GM18499 (cell line): ENCODE measurements at regions not wholly inside any gene's neighbourhood (a gene's known extent, or its start where the extent isn't known, plus 50 kb on each side); places are given as distances from the start of the nearest gene placed in this dataset.
"Not testable (repeated sequence)": the region's sequence is repeated elsewhere in the genome, so short reads cannot be mapped to it uniquely, and the experiment has no call there.

ENCODE experiments used
- ATAC-seq: cut with Tn5 transposase; IDR thresholded peaks from one replicate; pipeline ENCODE4 v1.9.1; 2021; ENCODE audit warnings: moderate number of reproducible peaks; ENCODE audit not compliant: insufficient read depth, unreplicated experiment

DNA sequence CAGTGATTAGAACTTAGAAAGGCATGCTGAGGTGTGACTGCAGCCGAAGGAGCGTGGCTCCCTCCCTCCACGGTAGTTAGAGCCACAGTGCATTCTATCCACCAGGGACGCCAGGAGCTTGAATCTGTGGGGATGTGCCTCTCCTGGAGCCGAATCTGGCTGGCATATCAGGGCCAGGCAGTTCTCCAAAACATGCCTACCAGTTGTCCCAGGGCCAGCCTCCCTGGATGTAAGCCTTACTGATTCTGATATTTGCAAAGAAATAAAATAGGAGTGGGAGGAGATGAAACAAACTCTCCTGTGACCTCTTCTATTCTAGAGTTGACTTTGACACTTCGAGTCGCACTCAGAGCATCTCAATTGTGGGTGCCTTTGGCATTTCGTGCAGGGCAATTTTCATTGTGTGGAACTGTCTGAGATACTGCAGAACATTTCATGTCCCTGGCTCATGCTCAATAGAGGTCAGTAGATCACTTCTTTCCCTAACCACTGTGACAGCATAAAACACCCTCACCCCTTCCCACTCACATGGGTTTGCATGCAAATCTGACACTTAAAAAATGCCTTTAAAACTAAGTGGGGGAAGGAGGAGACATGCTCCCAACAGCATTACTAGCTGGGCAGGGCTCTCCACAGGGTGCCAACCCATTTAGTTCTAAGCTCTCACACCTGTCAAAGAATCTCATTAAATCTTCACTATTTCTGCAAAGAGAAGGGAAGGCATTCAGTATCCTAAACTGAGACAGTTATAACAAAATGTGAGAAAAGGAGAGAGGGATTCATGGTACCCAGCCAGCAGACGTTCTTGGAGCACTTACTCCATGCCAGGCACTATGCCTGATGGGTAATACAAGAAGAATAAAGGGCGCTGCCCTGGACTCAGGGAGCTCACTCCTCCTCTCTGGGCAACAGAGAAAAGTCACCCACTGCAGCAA is 378.9 kb downstream of the PREX1 start:
- ATAC-seq = no peak

DNA sequence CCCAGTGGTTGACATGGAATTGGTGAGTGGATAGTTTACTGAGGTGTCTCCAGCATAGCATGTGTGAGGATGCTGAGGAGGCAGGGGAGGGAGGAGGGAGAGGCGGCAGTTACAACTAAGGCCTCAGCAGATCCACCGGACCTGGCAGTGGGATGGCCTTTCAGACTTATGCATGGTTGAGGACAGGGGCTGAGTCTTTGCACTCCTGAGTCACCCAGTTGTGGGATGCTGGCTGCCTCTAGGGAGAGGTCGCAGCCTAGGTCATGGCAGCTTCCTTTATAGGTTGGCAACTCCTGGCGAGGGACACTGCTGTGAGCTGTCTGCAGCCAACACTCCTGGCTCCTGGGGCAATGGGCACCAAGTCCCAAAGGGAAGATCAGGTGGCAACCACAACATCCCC is 380.3 kb downstream of the PREX1 start:
- ATAC-seq = no peak

DNA sequence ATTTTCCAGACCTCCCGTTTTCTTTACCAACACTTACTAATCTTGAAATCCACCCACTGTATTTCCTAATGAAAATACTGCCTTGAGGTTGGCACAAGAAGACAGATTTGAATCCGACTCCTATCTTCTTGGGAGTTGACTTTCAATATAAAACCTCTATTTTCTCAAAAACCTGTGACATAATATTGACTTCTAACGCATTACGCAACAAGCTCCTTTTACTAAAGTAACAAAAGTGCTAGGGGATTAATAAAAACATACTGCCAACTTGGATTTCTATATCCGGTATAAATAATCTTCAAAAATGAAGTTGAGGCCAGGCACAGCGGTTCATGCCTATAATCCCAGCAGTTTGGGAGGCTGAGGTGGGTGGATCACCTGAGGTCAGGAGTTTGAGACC is 382.0 kb downstream of the PREX1 start:
- no peak for ATAC-seq

DNA sequence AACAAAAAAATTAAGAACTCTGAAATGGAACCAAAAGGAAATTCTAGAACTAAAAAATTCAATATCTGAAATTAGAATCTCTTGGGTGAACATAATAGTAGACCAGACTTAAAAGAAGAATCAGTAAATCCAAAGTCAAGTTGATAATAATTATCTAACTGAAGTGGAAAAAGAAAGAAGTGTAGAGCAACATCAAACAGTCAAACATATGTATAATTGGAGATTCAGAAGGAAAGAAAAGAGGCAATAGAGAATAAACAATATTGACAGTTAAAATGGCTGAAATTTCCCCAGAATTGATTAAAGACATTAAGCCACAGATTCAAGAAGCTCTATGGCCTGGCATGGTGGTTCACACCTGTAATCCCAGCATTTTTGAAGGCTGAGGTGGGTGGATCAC is 383.6 kb downstream of the PREX1 start:
- no peak for ATAC-seq

DNA sequence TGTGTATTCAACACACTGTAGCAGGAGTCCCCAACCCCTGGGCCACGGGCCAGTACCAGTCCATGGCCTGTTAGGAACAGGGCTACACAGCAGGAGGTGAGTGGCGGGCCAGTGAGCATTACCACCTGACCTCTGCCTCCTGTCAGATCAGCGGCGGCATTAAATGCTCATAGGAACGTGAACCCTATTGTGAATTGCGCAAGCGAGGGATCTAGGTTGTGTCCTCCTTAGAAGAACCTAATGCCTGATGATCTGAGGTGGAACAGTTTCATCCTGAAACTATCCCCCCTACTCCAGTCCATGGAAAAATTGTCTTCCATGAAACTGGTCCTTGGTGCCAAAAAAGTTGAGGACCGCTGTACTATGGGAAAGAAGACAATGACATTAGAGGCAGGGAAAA is 386.9 kb downstream of the PREX1 start:
- ATAC-seq = no peak

DNA sequence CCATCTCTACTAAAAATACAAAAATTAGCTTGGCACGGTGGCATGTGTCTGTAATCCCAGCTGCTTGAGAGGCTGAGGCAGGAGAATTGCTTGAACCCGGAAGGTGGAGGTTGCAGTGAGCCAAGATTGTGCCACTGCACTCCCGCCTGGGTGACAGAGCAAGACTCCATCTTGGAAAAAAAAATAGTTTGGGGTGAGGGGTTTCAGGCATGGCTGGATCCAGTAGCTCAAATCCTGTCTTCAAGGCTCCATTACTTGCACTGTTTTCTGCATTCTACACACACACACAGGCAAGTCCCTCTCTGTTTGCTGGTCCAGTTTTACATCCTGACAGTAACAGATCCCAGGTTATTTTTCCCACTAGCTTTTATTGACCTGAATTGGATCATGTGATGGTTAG is 387.5 kb downstream of the PREX1 start:
- not testable (repeated sequence) for ATAC-seq

DNA sequence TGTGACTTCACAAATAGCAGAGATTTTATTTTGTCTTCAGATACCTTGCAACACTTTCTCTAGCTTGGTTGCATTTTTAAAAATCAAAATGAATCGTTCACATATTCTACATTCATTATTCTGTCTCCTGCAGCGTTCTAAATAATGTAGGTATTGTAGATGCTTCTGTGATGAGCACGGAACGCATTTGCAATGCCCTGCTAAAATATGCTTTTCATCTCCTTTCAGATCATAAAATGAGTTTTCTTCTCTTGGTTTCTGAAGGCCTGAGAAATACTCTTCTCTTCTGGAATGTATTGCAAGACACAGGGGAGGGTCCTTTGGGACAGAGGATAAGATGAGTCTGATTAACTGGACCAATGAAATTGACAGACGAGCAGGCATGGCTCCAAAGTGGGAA is 390.7 kb downstream of the PREX1 start:
- no peak for ATAC-seq

DNA sequence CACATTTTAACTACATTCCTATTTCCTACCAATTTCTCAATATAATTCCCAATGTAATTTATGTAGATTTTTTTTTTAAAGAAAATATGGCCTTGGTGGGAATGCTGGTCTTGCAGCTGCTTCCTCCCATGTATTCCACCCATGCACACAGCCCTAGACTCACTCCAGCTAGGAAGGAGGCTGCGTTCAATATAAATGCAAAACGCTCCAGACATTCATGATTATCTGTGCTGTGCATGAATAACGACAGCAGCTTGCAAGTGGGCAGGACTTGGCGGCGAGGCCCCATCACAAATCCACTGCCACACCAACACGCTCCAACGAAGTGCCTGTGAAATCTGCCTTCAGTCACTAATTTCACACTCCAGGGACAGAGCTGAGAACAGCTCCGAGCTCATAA is 391.2 kb downstream of the PREX1 start:
- not testable (repeated sequence) for ATAC-seq

DNA sequence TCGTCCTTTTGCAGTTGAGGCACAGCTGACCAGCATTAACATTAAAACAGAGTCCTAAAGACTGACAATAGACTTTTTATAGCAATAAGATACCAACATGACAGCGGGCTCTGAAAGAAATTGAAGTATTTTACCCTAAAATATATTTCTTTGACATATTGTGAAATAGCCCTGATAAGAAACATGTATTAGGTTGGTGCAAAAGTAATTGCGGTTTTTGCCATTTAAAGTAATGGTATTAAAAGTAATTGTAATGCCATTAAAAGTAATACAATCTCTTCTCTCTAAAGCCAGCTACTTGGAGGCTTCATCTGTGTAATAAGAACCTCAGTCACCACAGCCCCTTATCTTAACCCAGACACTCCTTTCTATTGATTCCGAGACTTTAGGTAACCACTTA is 394.6 kb downstream of the PREX1 start:
- no peak for ATAC-seq

DNA sequence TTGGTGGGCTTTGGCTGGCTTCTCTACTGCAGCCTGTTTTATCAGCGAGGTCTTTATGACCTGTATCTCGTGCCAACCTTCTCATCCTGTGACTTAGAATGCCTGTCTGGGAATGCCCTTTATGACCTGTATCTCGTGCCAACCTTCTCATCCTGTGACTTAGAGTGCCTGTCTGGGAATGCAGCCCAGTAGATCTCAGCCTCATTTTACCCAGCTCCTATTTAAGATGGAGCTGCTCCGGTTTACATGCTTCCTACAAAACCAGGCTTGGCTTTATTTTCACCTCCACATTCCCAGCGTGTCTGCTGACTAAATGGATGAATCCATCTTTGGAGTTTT is 395.3 kb downstream of the PREX1 start:
- no peak for ATAC-seq

DNA sequence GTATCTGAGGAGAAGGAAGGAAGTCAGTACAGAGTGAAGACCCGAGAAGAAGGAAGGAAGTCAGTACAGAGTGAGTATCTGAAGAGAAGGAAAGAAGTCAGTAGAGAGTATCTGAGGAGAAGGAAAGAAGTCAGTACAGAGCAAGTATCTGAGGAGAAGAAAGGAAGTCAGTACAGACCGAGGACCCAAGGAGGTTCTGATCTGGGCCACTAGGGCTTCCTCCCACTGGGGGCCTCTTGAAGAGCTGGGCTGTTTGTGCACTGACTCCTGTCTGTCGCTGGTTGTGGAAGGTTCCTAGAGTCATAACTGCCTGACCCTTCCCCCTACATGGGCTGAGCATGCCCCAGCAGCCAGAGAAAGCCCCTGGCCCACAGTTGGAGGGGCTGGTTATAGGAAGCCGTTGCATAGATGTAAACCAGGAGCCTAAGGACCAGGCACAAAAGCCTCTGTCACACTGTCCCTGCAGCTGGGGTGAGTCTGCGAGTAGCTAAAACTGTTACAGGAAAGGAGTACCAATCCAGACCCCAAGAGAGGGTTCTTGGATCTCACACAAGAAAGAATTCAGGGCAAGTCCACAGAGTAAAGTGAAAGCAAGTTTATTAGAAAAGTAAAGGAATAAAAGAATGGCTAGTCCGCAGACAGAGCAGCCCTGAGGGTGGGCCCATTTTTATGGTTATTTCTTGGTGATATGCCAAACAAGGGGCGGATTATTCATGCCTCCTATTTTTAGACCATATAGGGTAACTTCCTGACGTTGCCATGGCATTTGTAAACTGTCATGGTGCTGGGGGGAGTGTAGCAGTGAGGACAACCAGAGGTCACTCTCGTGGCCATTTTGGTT is 395.9 kb downstream of the PREX1 start:
- ATAC-seq = no peak

DNA sequence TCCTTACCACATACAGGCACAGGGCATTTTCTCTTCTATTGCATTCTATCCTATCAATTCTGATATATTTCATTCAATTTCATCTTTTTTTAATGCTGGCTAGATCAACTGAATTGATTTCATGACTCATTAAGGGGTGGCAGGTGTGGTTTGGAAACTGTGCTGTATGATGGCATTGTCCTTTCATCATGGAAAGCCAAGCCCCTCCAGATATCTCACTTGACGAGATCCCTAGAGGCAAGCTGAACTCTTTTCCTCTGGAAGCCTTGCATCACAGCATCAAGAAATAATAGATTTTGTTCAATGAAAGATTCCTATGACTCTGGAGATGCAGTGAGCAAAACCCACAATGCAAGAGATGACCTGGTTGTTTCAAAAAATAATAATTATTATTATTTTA is 401.2 kb downstream of the PREX1 start:
- ATAC-seq = no peak

DNA sequence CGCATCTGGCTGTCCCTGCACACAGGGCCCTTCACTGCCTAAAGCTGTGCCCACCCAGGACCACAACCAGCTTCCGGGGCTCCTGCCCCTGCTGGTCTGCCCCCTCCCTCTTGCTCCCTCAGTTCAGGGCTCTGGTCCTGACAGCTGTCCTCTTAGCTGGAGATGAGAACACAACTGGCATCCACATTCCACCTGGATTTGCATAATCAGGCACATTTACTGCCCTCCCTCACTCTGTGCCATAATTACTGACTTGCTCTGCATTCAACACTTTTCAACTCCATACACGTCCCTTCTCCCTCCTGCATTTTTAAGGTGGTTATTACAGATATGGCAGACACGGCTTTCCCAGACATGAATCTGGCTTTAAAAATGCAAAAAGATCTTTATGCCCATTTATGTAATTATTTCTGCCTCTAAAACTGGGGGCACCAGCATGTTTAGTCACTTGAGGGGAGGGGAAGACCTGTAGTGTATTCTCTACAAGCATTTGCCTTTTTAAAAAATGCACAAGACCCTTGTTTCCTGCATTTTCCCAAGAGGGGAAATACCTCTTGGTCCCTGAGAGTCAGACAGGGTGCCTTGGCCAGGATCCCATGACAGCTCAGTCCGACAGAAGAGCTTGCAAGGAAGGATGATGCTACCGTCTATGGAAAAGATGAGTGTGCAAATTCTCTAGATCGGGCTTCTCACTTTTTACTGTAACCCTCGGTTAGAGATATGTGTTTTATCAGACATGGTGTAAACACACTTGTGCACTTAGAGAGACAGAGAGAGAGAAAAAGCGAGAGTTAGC is 401.8 kb downstream of the PREX1 start:
- no peak for ATAC-seq

DNA sequence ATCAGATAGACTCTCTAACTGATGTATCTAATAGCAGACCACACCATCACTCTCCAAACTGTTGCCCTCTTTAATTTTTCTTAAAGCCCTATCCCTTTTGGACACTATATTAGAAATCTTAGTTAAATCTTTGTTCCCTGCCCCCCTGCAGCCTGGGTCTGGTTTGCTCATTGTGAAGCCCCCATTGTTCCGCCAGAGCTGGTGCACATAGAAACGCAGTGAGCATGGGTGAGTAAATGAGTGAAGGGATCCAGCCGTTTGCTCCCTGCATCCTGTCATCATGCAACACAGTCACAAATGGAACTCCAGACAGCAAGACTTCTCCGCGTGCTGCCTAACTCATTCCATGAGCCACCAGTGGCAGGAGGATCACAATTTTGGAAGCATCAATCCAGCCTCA is 402.5 kb downstream of the PREX1 start:
- ATAC-seq = no peak

DNA sequence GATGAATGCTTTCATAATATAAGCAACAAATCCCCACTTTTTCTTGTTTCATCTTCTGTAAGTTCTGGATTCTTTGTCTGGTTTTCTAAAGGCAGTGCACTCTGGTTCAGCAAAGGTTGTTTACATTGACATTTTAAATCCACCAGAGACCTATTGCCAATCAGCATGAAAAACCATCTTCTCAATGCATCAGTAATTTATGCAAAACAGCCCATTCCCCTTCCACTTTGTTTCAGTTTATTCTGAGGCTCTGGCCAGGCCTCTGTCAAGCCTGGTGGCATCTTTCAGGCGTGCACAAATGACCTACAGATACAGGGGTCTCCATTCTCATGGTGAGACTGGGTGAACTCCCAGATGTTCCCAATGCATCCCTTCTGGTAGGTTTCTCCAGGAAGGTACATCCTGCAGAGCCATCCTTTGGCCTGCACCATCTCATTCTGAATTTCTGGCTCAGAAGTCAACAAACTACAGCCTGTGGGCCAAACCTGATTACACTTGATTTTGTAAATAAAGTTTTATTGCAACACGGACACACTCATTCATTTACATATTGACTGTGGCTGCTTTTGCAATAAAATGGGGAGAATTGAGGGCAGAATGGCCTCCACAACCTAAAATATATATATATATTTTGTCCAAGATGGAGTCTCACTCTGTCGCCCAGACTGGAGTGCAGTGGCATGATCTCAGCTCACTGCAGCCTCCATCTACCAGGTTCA is 405.4 kb downstream of the PREX1 start:
- ATAC-seq = no peak

DNA sequence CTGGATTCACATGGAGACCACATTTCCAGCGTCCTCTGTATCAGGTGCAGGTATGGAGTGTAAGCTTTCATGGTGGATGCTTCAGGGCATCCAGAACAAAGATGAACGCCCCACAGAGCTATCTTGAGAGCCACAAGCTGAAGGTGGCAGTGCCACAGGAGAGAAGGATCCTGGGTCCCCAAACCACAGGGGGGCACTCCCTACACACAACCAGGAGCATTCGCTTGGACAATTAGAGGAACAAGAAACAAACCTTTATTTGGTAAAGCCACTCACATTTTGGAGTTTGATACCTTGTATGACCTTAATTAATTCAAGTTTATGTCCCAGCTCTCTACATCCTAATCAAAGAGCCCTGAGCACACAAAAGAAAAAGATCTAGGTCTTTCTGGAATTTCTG is 406.3 kb downstream of the PREX1 start:
- no peak for ATAC-seq

DNA sequence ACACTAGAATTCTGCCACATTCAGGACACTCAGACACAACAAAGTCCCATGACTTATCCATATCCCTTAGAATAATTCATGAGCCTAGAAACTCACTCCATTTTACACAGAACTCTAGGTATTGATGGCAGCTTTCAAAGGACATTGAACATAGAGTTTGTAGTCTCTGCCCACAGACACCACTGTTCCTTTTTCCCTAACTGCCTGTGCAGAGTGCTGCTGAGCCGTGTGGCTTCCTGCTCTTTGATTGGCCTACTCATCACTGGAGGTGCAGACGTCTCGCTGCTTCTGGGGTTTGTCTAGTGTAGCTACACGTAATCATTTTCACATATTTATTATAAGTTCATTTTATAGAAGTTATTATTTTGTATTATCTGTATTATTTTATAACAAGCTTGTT is 407.6 kb downstream of the PREX1 start:
- ATAC-seq = no peak

DNA sequence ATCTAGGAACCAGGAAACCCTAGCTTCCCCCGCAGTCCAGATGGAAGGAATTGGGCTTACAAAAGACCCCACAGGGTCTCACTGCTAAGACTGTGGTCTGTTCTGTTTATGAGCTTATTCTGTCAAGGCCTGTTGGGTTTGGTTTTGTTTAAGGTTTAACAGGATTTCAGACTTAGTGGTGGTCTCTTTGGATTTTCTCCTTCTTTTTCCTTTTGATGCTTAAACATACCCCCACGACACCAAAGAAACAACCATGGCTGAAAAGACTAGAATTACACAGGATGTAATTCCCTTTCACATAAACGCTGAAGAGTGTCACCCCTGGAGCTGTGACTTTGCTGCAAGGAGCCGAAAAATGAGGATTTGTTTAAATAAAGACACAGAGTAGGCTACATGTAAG is 408.6 kb downstream of the PREX1 start:
- no peak for ATAC-seq

DNA sequence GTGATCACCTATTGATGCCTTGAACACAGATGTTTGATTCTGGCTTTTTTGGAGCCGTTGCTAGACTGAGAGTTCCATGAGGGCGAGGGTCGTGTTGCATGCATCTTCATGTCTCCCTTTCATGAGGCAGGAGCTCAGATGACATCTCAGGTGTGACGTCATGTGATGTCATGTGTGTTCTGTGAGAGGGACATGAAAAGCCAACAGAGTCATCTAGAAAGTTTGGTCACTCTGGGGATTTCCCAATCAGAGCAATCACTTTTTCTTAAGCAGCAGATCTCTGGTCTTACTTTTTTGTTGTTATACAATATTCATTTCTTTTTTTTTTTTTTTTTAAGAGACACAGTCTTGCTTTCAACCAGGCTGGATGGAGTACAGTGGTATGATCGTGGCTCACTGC is 411.8 kb downstream of the PREX1 start:
- ATAC-seq = no peak

DNA sequence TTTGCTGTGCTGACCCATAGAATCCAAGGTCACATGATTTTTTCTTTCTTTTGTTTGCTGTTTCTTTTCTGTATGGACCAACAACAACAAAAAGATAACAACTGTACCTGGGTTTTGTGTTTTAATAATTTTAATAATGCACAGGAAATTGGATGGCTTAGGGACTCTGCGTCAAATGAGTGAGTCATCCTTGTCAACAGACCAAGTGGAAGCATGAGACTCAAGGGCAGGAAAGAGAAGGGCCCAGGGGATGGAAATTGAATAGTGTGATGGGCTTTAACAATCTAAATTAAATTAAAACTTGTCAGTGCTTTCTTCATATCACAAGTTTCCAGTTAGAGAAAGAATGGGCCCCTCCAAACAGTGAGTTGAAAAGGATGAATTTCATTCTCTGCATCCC is 413.0 kb downstream of the PREX1 start:
- ATAC-seq = no peak
